K562 (cell line): ENCODE measurements at regions not wholly inside any gene's neighbourhood (a gene's known extent, or its start where the extent isn't known, plus 50 kb on each side); places are given as distances from the start of the nearest gene placed in this dataset.

Experiments used
- ARID2 ChIP-seq: fragments of 450-650 bp; IDR thresholded peaks from 2 replicates; pipeline ENCODE4 v1.6.1; 2017; ENCODE audit warnings: antibody characterized with exemption, mild to moderate bottlenecking
- E2F5 ChIP-seq: sonication (generic); formaldehyde crosslinking; IDR thresholded peaks from 2 replicates; pipeline ENCODE4 v1.8.0; 2022; ENCODE audit warnings: mild to moderate bottlenecking, missing genetic modification reagents
- HDGF ChIP-seq: fragments of 450-650 bp; IDR thresholded peaks from 2 replicates; pipeline ENCODE4 v1.6.1; 2016
- NFXL1 ChIP-seq: fragments of 450-650 bp; formaldehyde crosslinking; IDR thresholded peaks from 2 replicates; pipeline ENCODE4 v1.4.0; 2021; ENCODE audit warnings: mild to moderate bottlenecking
- NUFIP1 ChIP-seq: fragments of 450-650 bp; IDR thresholded peaks from 2 replicates; pipeline ENCODE4 v1.6.1; 2018; ENCODE audit not compliant: partially characterized antibody
- POLR2AphosphoS5 ChIP-seq: IDR thresholded peaks from 2 replicates; pipeline ENCODE4 v1.6.1; 2011; ENCODE audit warnings: mild to moderate bottlenecking, low read depth, low read length, moderate library complexity; ENCODE audit not compliant: control insufficient read depth, insufficient read depth
- RNF2 ChIP-seq: sonication (generic); IDR thresholded peaks from 2 replicates; pipeline ENCODE4 v1.6.1; 2016
- SPI1 ChIP-seq: IDR thresholded peaks from 2 replicates; pipeline ENCODE4 v1.6.1; 2011; ENCODE audit warnings: low read depth, low read length, control low read depth, borderline replicate concordance
- SREBF2 ChIP-seq: sonication (generic); formaldehyde crosslinking; IDR thresholded peaks from 2 replicates; pipeline ENCODE4 v1.4.0; 2020; ENCODE audit warnings: mild to moderate bottlenecking, missing genetic modification reagents
- TEAD4 ChIP-seq, 2 experiments: sonication (generic) in 1 of 2; formaldehyde crosslinking in 1 of 2; IDR thresholded peaks; 2 replicates each; pipeline versions ENCODE4 v1.6.1 to v1.8.0; 2012 to 2022; ENCODE audit warnings: borderline replicate concordance in 1 of 2, inconsistent platforms in 1 of 2, low read length in 1 of 2, mild to moderate bottlenecking in 1 of 2, missing genetic modification reagents in 1 of 2
- ZNF184 ChIP-seq: sonication (generic); formaldehyde crosslinking; IDR thresholded peaks from 2 replicates; pipeline ENCODE4 v1.5.0; 2020; ENCODE audit warnings: missing genetic modification reagents
- TF ChIP-seq, protein P1 (sequence below): sonication (generic); formaldehyde crosslinking; IDR thresholded peaks from 2 replicates; pipeline ENCODE4 v1.9.0; 2022; ENCODE audit warnings: mild to moderate bottlenecking, missing genetic modification reagents
- TF ChIP-seq, protein P2 (sequence below): fragments of 250-450 bp; sonication (Bioruptor Pico); IDR thresholded peaks from 2 replicates; pipeline ENCODE4 v1.5.0; 2021

GRCh38 chr20:48357714-48358113, 470.1 kb downstream of the PREX1 start:
- TF ChIP-seq E2F5 (CRISPR knock-in tag) (no peak), HDGF (no peak), ARID2 (no peak), SPI1 (no peak), POLR2AphosphoS5 (no peak), NUFIP1 (no peak), ZNF184 (CRISPR knock-in tag) (no peak), TEAD4 (IDR thresholded peaks at IDR 0.05; ENCODE audit: low read length) (no peak), TEAD4 (CRISPR knock-in tag; IDR thresholded peaks at IDR 0.05; ENCODE audit: borderline replicate concordance) (no peak), RNF2 (no peak), NFXL1 (CRISPR knock-in tag) (no peak), SREBF2 (no peak)
- TF ChIP-seq, protein P1, sequence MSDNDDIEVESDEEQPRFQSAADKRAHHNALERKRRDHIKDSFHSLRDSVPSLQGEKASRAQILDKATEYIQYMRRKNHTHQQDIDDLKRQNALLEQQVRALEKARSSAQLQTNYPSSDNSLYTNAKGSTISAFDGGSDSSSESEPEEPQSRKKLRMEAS (CRISPR knock-in tag) = no peak
- TF ChIP-seq, protein P2, sequence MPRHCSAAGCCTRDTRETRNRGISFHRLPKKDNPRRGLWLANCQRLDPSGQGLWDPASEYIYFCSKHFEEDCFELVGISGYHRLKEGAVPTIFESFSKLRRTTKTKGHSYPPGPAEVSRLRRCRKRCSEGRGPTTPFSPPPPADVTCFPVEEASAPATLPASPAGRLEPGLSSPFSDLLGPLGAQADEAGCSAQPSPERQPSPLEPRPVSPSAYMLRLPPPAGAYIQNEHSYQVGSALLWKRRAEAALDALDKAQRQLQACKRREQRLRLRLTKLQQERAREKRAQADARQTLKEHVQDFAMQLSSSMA (CRISPR knock-in tag) = no peak
